Posterior cingulate gyrus (tissue), 11 donors: ENCODE measurements at regions not wholly inside any gene's neighbourhood (a gene's known extent, or its start where the extent isn't known, plus 50 kb on each side); places are given as distances from the start of the nearest gene placed in this dataset.

Source experiments
- DNase-seq, 10 donors: peaks; one replicate each; pipeline versions ENCODE4 v3.0.0 to v3.0.0-alpha.2; 2020 to 2021; ENCODE audit warnings: mixed read lengths in 3 of 10
- intact Hi-C: fragments of 100-400 bp; cut with DNase I; formaldehyde crosslinking; loops from one replicate; pipeline ENCODE4 v1.15.1; 2023

DNA sequence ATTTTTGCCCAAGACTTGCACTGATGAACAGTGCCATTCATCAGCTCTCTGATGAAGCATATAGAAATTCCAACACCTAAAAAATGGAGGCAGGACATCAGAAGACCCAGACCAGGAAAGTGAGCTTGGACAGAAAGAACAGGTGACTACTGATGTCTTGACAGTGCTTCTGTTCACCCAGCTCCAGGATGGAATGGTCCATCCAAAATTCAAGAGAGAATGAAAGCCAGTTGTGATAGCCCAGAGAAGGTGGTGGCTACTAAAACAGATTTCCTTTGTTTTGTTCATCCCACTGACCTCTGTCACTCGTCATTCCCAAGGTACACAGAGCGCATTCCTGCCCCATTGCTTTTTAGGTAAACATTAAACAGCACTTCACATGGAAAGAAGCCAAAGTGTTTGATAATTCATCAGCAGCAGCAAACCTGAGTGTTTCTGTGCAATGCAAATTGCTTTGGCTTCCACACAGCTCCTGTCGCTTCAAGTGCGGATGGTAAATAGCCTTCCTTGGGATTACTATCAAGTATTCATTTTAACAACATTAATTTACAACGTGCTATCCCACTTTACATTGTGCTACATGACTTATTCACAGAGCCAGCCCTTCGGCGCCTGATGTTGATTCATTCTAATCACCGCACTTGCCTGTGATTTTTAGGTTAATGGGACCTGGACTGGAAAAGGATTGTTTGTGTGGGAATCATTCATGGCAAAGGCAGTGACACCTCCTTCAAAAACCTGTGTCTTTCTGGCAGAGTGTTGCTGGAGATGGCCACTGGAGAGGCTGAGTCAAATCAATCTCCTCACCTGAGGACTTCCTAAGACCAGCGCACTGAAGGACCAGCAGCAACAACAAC lies 65.1 kb upstream of the TOX3 start:
- DNase-seq, result no peak
- intact Hi-C loops, result no loop called here

DNA sequence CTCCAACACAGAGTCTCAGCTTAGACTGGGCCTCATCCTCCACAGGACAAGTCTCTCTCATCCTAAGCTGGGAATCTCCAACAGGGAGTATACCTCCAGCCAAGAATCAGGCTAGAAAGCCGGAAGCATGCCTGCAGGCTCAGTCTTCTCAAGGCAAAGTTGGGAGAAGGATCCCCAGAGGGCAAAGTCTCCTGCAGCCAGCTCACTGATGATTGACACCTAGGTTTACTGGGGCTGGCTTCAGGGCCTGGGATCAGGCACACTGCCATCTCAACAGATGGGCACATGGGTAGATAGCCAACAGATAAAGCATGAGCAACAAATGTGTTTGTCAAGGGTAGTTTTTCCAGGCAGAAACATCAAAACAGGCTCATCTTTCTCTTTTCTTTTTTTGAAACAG lies 56.1 kb upstream of the TOX3 start:
- intact Hi-C loops, result no loop called here
- DNase-seq, result no peak

- no peak for DNase-seq
- intact Hi-C loops, result no loop called here
Measured at GRCh38 chr16:52597772-52598483, 51.0 kb upstream of the TOX3 start.

GRCh38 chr16:52597073-52597771 lies 50.3 kb upstream of the TOX3 start:
- intact Hi-C loops, result no loop called here
- DNase-seq, result no peak
